Panc1 (cell line): ENCODE measurements at regions not wholly inside any gene's neighbourhood (a gene's known extent, or its start where the extent isn't known, plus 50 kb on each side); places are given as distances from the start of the nearest gene placed in this dataset.

Source experiments
- CTCF ChIP-seq: fragments of 450-650 bp; IDR thresholded peaks from 2 replicates; pipeline ENCODE4 v1.5.1; 2017; ENCODE audit warnings: mild to moderate bottlenecking
- POLR2AphosphoS5 ChIP-seq: IDR thresholded peaks from 2 replicates; pipeline ENCODE4 v1.6.1; 2012; ENCODE audit warnings: mild to moderate bottlenecking, low read depth, low read length, moderate library complexity
- REST ChIP-seq, 2 experiments: IDR thresholded peaks; 2 replicates each; pipeline ENCODE4 v1.6.1; 2011 to 2012; ENCODE audit warnings: low read depth in 2 of 2, control low read depth in 1 of 2, low read length in 1 of 2, mild to moderate bottlenecking in 1 of 2, moderate library complexity in 1 of 2; ENCODE audit not compliant: insufficient read depth in 1 of 2
- TCF7L2 ChIP-seq: IDR thresholded peaks from 2 replicates; pipeline ENCODE4 v1.6.1; 2011; ENCODE audit warnings: mild to moderate bottlenecking, low read depth, low read length, inconsistent platforms

- TF ChIP-seq CTCF (no peak), POLR2AphosphoS5 (no peak), REST (IDR thresholded peaks at IDR 0.05; ENCODE audit: insufficient read depth in 1 of 2, low read depth in 2 of 2, low read length in 1 of 2) (no peak), TCF7L2 (no peak)
Observed at GRCh38 chr10:2358586-2358985, 621.3 kb upstream of the ADARB2 start.
